Endothelial cell of umbilical vein (primary cell): ENCODE measurements at regions not wholly inside any gene's neighbourhood (a gene's known extent, or its start where the extent isn't known, plus 50 kb on each side); places are given as distances from the start of the nearest gene placed in this dataset.

Experiments used
- BruUV-seq: library from RNA; stranded (reverse); fragments of 400-500 nt; replicated peaks from 2 replicates; lab custom pipeline; 2021; lab: Mats Ljungman, UMichigan
- CTCF ChIA-PET: fragments of 300-600, 350-600 bp; sonication (Branson Sonifier 250); formaldehyde crosslinking; loops from one replicate; lab custom pipeline; 2021; ENCODE audit warnings: antibody characterized with exemption, inconsistent platforms; lab: Charles Lee
- POLR2A ChIA-PET: fragments of 300-600, 350-600 bp; sonication (Branson Sonifier 250); formaldehyde crosslinking; loops from one replicate; lab custom pipeline; 2021; ENCODE audit warnings: antibody characterized with exemption, inconsistent platforms; lab: Charles Lee
- DNase-seq: peaks from one replicate; pipeline ENCODE4 v3.0.0-alpha.2; 2011; ENCODE audit warnings: low read depth, low spot score
- FAIRE-seq: peaks from 2 replicates; lab custom pipeline; 2011; peaks lifted over from hg19 to GRCh38; lab: Jason Lieb, UNC
- H2AFZ ChIP-seq: 2 replicates; pipeline ENCODE4 v1.6.0; 2012; ENCODE audit warnings: low read depth, low read length, control low read depth, inconsistent platforms
- H3K27ac ChIP-seq: 2 replicates; pipeline ENCODE4 v1.5.1; 2011; ENCODE audit warnings: low read depth, mild to moderate bottlenecking, control low read depth, low read length, moderate library complexity; ENCODE audit not compliant: insufficient read depth
- H3K27me3 ChIP-seq, 2 experiments: 2 replicates each; pipeline versions ENCODE4 v1.6.0 to v1.6.1; 2011; ENCODE audit warnings: low read length in 2 of 2, mixed read lengths in 1 of 2; ENCODE audit not compliant: control insufficient read depth in 2 of 2, insufficient read depth in 2 of 2
- H3K36me3 ChIP-seq, 2 experiments: 2 replicates in 1 of 2; 3 replicates in 1 of 2; pipeline ENCODE4 v1.5.1; 2011; ENCODE audit warnings: low read length in 2 of 2, mild to moderate bottlenecking in 1 of 2, moderate library complexity in 1 of 2; ENCODE audit not compliant: control insufficient read depth in 2 of 2, insufficient read depth in 2 of 2; ENCODE audit errors: extremely low read depth in 1 of 2
- H3K4me1 ChIP-seq: 3 replicates; pipeline ENCODE4 v1.5.1; 2011; ENCODE audit warnings: mild to moderate bottlenecking, low read length; ENCODE audit not compliant: control insufficient read depth, insufficient read depth; ENCODE audit errors: extremely low read depth
- H3K4me2 ChIP-seq: 2 replicates; pipeline ENCODE4 v1.6.1; 2011; ENCODE audit warnings: low read length, control low read depth, mixed read lengths; ENCODE audit not compliant: insufficient read depth
- H3K4me3 ChIP-seq, 3 experiments: fragments of 200-600 bp in 1 of 3; sonication (generic), shearing (Covaris generic) in 1 of 3; replicated peaks in 1 of 3; 2 replicates each; pipeline ENCODE4 v1.5.1; 2011 to 2016; ENCODE audit warnings: control low read depth in 3 of 3, low read length in 3 of 3, mild to moderate bottlenecking in 2 of 3, inconsistent platforms in 1 of 3, low read depth in 1 of 3, moderate library complexity in 1 of 3; ENCODE audit not compliant: insufficient read depth in 1 of 3
- H3K79me2 ChIP-seq: 2 replicates; pipeline ENCODE4 v1.6.0; 2012; ENCODE audit warnings: low read length, inconsistent platforms; ENCODE audit not compliant: control insufficient read depth, insufficient read depth
- H3K9ac ChIP-seq: replicated peaks from 2 replicates; pipeline ENCODE3; 2011; ENCODE audit warnings: low read length, control low read depth; ENCODE audit not compliant: insufficient read depth; ENCODE audit errors: extremely low read depth
- H3K9me1 ChIP-seq: replicated peaks from 3 replicates; pipeline ENCODE4 v1.6.0; 2011; ENCODE audit warnings: mild to moderate bottlenecking, low read length; ENCODE audit not compliant: control insufficient read depth, insufficient read depth; ENCODE audit errors: extremely low read depth
- H3K9me3 ChIP-seq: replicated peaks from 2 replicates; pipeline ENCODE4 v1.5.1; 2012; ENCODE audit warnings: low read length, inconsistent platforms; ENCODE audit not compliant: control insufficient read depth, insufficient read depth
- H4K20me1 ChIP-seq: replicated peaks from 2 replicates; pipeline ENCODE3; 2011; ENCODE audit warnings: mild to moderate bottlenecking, low read length; ENCODE audit not compliant: control insufficient read depth, insufficient read depth; ENCODE audit errors: extremely low read depth
- CTCF ChIP-seq, 2 donors: IDR thresholded peaks; 1 replicate in 1 of 2; 2 replicates in 1 of 2; pipeline ENCODE4 v1.5.1; 2011; ENCODE audit warnings: low read length in 2 of 2, mild to moderate bottlenecking in 2 of 2, moderate library complexity in 2 of 2, control low read depth in 1 of 2, inconsistent platforms in 1 of 2, low read depth in 1 of 2; ENCODE audit not compliant: insufficient read depth in 1 of 2; ENCODE audit errors: extremely low read depth in 1 of 2
- EZH2 ChIP-seq: IDR thresholded peaks from 2 replicates; pipeline ENCODE4 v1.6.1; 2012; ENCODE audit warnings: borderline replicate concordance, low read depth, mild to moderate bottlenecking, moderate library complexity, low read length, inconsistent platforms; ENCODE audit not compliant: severe bottlenecking
- FOS ChIP-seq: IDR thresholded peaks from 2 replicates; pipeline ENCODE4 v1.6.1; 2011; ENCODE audit warnings: mild to moderate bottlenecking, low read length, moderate library complexity, borderline replicate concordance; ENCODE audit not compliant: insufficient read depth
- GATA2 ChIP-seq: IDR thresholded peaks from 2 replicates; pipeline ENCODE4 v1.7.0; 2011; ENCODE audit warnings: low read depth, mild to moderate bottlenecking, moderate library complexity, mixed read lengths, low read length; ENCODE audit not compliant: insufficient read length, insufficient read depth
- JUN ChIP-seq: IDR thresholded peaks from 2 replicates; pipeline ENCODE4 v1.6.1; 2011; ENCODE audit warnings: borderline replicate concordance, low read depth; ENCODE audit not compliant: insufficient read length, insufficient read depth
- MAX ChIP-seq: IDR thresholded peaks from 2 replicates; pipeline ENCODE4 v1.6.1; 2011; ENCODE audit not compliant: insufficient read depth, insufficient read length
- MYC ChIP-seq: IDR thresholded peaks from one replicate; pipeline ENCODE4 v1.6.1; 2011; ENCODE audit warnings: mild to moderate bottlenecking, low read depth, low read length
- POLR2A ChIP-seq: IDR thresholded peaks from 2 replicates; pipeline ENCODE4 v1.6.1; 2012; ENCODE audit warnings: low read depth, mild to moderate bottlenecking, control low read depth, low read length
- POLR2AphosphoS5 ChIP-seq: IDR thresholded peaks from 2 replicates; pipeline ENCODE4 v1.6.1; 2012; ENCODE audit warnings: low read depth, mild to moderate bottlenecking, control low read depth, low read length, moderate library complexity; ENCODE audit not compliant: insufficient read depth
- dilution Hi-C: fragments of 300-500 bp; cut with MboI; formaldehyde crosslinking; loops from one replicate; pipeline ENCODE4 v1.15.0; 2019; ENCODE audit warnings: low sequenced_read_pairs; ENCODE audit not compliant: extremely low pct_ligation_motif_present
- intact Hi-C: fragments of 100-400 bp; cut with micrococcal nuclease; formaldehyde crosslinking; loops from one replicate; pipeline ENCODE4 v1.10.0; 2022

DNA sequence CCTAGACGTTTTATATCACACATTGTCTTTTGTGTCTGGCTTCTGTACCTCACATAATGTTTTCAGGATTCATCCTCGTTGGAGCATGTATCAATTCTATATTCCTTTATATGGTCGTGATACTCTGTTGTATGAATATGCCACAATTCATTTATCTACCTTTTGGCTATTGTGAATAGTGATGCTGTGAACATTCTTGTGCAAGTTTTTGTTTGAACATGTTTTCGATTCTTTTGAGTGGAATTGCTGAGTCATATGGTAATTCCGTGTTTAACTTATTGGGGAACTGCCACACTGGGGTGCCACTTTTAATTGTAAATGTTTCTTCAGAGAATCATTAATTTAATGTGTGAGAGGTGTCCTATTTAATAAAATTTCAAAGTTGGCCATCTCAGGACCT lies 101.2 kb downstream of the SLC35B3 start:
- Histone ChIP-seq H3K9me1 (no peaks in the 10 kb centered on the region), H3K36me3 (no peaks in the 10 kb centered on the region), H3K9me3 (no peaks in the 10 kb centered on the region), H3K4me3 (no peak overlapping the region), H3K4me2 (no peak overlapping the region), H4K20me1 (no peaks in the 10 kb centered on the region), H3K9ac (no peak overlapping the region), H3K79me2 (no peaks in the 10 kb centered on the region), H2AFZ (no peak overlapping the region), H3K4me1 (no peaks in the 10 kb centered on the region), H3K27ac (no peak overlapping the region), H3K27me3 (no peaks in the 10 kb centered on the region)
- dilution Hi-C loops (no loop called here), intact Hi-C loops (no loop called here)
- DNase-seq (no peak), FAIRE-seq (no peak)
- TF ChIP-seq JUN (no peak), GATA2 (no peak), POLR2A (no peak), FOS (no peak), MAX (no peak), POLR2AphosphoS5 (no peak)
- ChIA-PET CTCF (no interaction called here), POLR2A (no interaction called here)
- BruUV-seq: no TSS peak

GRCh38 chr6:8329562-8329961 lies 105.8 kb downstream of the SLC35B3 start:
- no TSS peak for BruUV-seq
- ChIA-PET CTCF (interaction anchor here (0.9 kb wide), 1 partner anchor 9 kb away, joined by 3 read pairs; no protein-coding TSS in a partner anchor), POLR2A (no interaction called here)
- H3K27me3 ChIP-seq: no peaks in the 10 kb centered on the region
- no peak overlapping the region for H3K4me3 ChIP-seq
- intact Hi-C loops (no loop called here), dilution Hi-C loops (no loop called here)
- no peak overlapping the region for H3K27ac ChIP-seq
- no peaks in the 10 kb centered on the region for H3K4me1 ChIP-seq
- no peak for DNase-seq
- H2AFZ ChIP-seq: no peak overlapping the region
- H4K20me1 ChIP-seq: no peaks in the 10 kb centered on the region
- H3K4me2 ChIP-seq: no peak overlapping the region
- FAIRE-seq: no peak
- H3K9me1 ChIP-seq: no peaks in the 10 kb centered on the region
- no peaks in the 10 kb centered on the region for H3K9me3 ChIP-seq
- TF ChIP-seq EZH2 (no peak), MYC (no peak), CTCF (IDR thresholded peaks at IDR 0.05; ENCODE audit: extremely low read depth in 1 of 2, insufficient read depth in 1 of 2, low read depth in 1 of 2, low read length in 2 of 2) (no peak), JUN (no peak), GATA2 (no peak), POLR2A (no peak), FOS (no peak), MAX (no peak), POLR2AphosphoS5 (no peak)
- H3K36me3 ChIP-seq: no peaks in the 10 kb centered on the region
- no peaks in the 10 kb centered on the region for H3K79me2 ChIP-seq
- H3K9ac ChIP-seq: no peak overlapping the region
